ENCODE measurements at regions not wholly inside any gene's neighbourhood (a gene's known extent, or its start where the extent isn't known, plus 50 kb on each side); places are given as distances from the start of the nearest gene placed in this dataset.

- in situ Hi-C loops (cut with HindIII; ENCODE audit: low sequenced_read_pairs) = no loop called here
Measured at GRCh38 chr17:5693821-5694220, 109.5 kb upstream of the NLRP1 start.

- in situ Hi-C loops (cut with HindIII; ENCODE audit: low sequenced_read_pairs) = no loop called here
Measured at GRCh38 chr17:5694551-5694950, 110.2 kb upstream of the NLRP1 start.

- in situ Hi-C loops (cut with HindIII; ENCODE audit: low sequenced_read_pairs) = no loop called here
Measured at GRCh38 chr17:5695480-5695879, 111.2 kb upstream of the NLRP1 start.

GRCh38 chr17:5698959-5699358, 114.7 kb upstream of the NLRP1 start:
- in situ Hi-C loops (cut with HindIII; ENCODE audit: low sequenced_read_pairs) = no loop called here

- in situ Hi-C loops (cut with HindIII; ENCODE audit: low sequenced_read_pairs) = no loop called here
Measured at GRCh38 chr17:5699814-5700213, 115.5 kb upstream of the NLRP1 start.

- in situ Hi-C loops (cut with HindIII; ENCODE audit: low sequenced_read_pairs) = no loop called here
Measured at GRCh38 chr17:5700745-5701144, 116.4 kb upstream of the NLRP1 start.

GRCh38 chr17:5701381-5701780, 117.1 kb upstream of the NLRP1 start:
- in situ Hi-C loops (cut with HindIII; ENCODE audit: low sequenced_read_pairs) = no loop called here

- in situ Hi-C loops (cut with HindIII; ENCODE audit: low sequenced_read_pairs) = no loop called here
Measured at GRCh38 chr17:5702951-5703510, 118.7 kb upstream of the NLRP1 start.

- in situ Hi-C loops (cut with HindIII; ENCODE audit: low sequenced_read_pairs) = no loop called here
Measured at GRCh38 chr17:5703736-5704135, 119.4 kb upstream of the NLRP1 start.

GRCh38 chr17:5705081-5705875, 121.0 kb upstream of the NLRP1 start:
- in situ Hi-C loops (cut with HindIII; ENCODE audit: low sequenced_read_pairs) = no loop called here

- in situ Hi-C loops (cut with HindIII; ENCODE audit: low sequenced_read_pairs) = no loop called here
Measured at GRCh38 chr17:5705876-5706576, 121.7 kb upstream of the NLRP1 start.

GRCh38 chr17:5706577-5707210, 122.4 kb upstream of the NLRP1 start:
- in situ Hi-C loops (cut with HindIII; ENCODE audit: low sequenced_read_pairs) = no loop called here

GRCh38 chr17:5707482-5707881, 123.2 kb upstream of the NLRP1 start:
- in situ Hi-C loops (cut with HindIII; ENCODE audit: low sequenced_read_pairs) = no loop called here

GRCh38 chr17:5708344-5708743, 124.0 kb upstream of the NLRP1 start:
- in situ Hi-C loops (cut with HindIII; ENCODE audit: low sequenced_read_pairs) = no loop called here

- in situ Hi-C loops (cut with HindIII; ENCODE audit: low sequenced_read_pairs) = no loop called here
Measured at GRCh38 chr17:5711344-5711743, 127.0 kb upstream of the NLRP1 start.

GRCh38 chr17:5714993-5715392, 130.7 kb upstream of the NLRP1 start:
- in situ Hi-C loops (cut with HindIII; ENCODE audit: low sequenced_read_pairs) = no loop called here

- in situ Hi-C loops (cut with HindIII; ENCODE audit: low sequenced_read_pairs) = no loop called here
Measured at GRCh38 chr17:5715478-5715877, 131.2 kb upstream of the NLRP1 start.

GRCh38 chr17:5718726-5719125, 134.4 kb upstream of the NLRP1 start:
- in situ Hi-C loops (cut with HindIII; ENCODE audit: low sequenced_read_pairs) = no loop called here

GRCh38 chr17:5719976-5720375, 135.7 kb upstream of the NLRP1 start:
- in situ Hi-C loops (cut with HindIII; ENCODE audit: low sequenced_read_pairs) = no loop called here

GRCh38 chr17:5730373-5730772, 146.1 kb upstream of the NLRP1 start:
- in situ Hi-C loops (cut with HindIII; ENCODE audit: low sequenced_read_pairs) = loop anchor here (5.0 kb wide), 1 partner anchor 87 kb away; no protein-coding TSS in a partner anchor

- in situ Hi-C loops (cut with HindIII; ENCODE audit: low sequenced_read_pairs) = no loop called here
Measured at GRCh38 chr17:5740937-5741336, 156.6 kb upstream of the NLRP1 start.

- in situ Hi-C loops (cut with HindIII; ENCODE audit: low sequenced_read_pairs) = no loop called here
Measured at GRCh38 chr17:5741810-5742209, 157.5 kb upstream of the NLRP1 start.
